ENCODE measurements at regions not wholly inside any gene's neighbourhood (a gene's known extent, or its start where the extent isn't known, plus 50 kb on each side); places are given as distances from the start of the nearest gene placed in this dataset.

DNA sequence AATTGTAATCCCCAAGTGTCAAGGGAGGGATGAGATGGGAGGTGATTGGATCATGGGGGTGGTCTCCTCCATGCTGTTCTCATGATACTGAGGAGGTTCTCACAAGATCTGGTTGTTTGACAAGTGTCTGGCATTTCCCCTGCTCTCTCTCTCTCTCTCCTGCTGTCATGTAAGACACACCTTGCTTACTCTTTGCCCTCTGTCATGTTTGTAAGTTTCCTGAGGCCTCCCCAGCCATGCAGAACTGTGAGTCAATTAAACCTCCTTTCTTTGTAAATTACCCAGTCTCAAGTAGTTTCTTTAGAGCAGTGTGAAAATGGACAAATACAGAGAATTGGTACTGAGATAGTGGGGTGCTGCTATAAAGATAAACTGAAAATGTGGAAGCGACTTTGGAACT is 207.9 kb downstream of the HINT1 start:
- Histone ChIP-seq H4K20me1 (ENCODE audit: insufficient read depth, low read depth, low read length) (no peaks in the 10 kb centered on the region), H3K79me2 (ENCODE audit: low read length) (no peaks in the 10 kb centered on the region)

DNA sequence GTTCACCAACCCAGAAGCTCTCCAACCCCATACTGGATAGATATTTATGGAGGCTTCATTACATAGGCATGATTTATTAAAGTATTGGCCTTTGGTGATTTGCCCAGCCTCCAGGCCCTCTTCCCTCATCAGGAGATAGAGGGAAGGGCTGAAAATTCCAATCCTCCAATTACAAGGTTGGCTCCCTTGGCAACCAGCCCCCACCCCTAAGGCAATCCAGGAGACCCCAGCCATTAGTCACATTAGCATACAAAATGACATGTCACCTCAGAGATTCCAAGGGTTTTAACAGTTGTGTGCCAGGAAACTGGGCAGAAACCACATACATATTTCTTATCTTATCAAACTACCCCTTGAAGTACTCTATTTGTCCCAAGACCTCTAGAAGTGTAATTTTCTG is 210.0 kb downstream of the HINT1 start:
- no peaks in the 10 kb centered on the region for H3K27me3 ChIP-seq (ENCODE audit: low read length)
- H4K20me1 ChIP-seq (ENCODE audit: insufficient read depth, low read depth, low read length), result no peaks in the 10 kb centered on the region
- H3K79me2 ChIP-seq (ENCODE audit: low read length), result no peaks in the 10 kb centered on the region
- no peak overlapping the region for H2AFZ ChIP-seq (ENCODE audit: low read length)
- no peak overlapping the region for H3K4me3 ChIP-seq (ENCODE audit: low read length)
- no peak for DNase-seq
- H3K4me2 ChIP-seq (ENCODE audit: low read depth, low read length, poor library complexity, severe bottlenecking), result no peak overlapping the region
- no peaks in the 10 kb centered on the region for H3K9me2 ChIP-seq (replicated peaks; ENCODE audit: insufficient read depth, low read length)
- no peaks in the 10 kb centered on the region for H3K9me3 ChIP-seq (ENCODE audit: low read length)
- H3K36me3 ChIP-seq (ENCODE audit: insufficient read depth, low read length), result no peaks in the 10 kb centered on the region
- H3K27ac ChIP-seq (ENCODE audit: low read length), result no peak overlapping the region
- no peaks in the 10 kb centered on the region for H3K4me1 ChIP-seq (ENCODE audit: low read length)
- H3K9ac ChIP-seq (ENCODE audit: low read length), result no peak overlapping the region

More for the DNA sequence above, 207.9 kb downstream of the HINT1 start:
- Histone ChIP-seq H3K4me1 (ENCODE audit: low read length) (no peaks in the 10 kb centered on the region), H3K27ac (ENCODE audit: low read length) (no peak overlapping the region), H3K36me3 (ENCODE audit: insufficient read depth, low read length) (no peaks in the 10 kb centered on the region), H3K4me2 (ENCODE audit: low read depth, low read length, poor library complexity, severe bottlenecking) (no peak overlapping the region), H3K9me2 (replicated peaks; ENCODE audit: insufficient read depth, low read length) (no peaks in the 10 kb centered on the region), H3K9ac (ENCODE audit: low read length) (no peak overlapping the region), H3K27me3 (ENCODE audit: low read length) (no peaks in the 10 kb centered on the region), H2AFZ (ENCODE audit: low read length) (no peak overlapping the region), H3K9me3 (ENCODE audit: low read length) (no peaks in the 10 kb centered on the region), H3K4me3 (ENCODE audit: low read length) (no peak overlapping the region)
- no peak for DNase-seq

DNA sequence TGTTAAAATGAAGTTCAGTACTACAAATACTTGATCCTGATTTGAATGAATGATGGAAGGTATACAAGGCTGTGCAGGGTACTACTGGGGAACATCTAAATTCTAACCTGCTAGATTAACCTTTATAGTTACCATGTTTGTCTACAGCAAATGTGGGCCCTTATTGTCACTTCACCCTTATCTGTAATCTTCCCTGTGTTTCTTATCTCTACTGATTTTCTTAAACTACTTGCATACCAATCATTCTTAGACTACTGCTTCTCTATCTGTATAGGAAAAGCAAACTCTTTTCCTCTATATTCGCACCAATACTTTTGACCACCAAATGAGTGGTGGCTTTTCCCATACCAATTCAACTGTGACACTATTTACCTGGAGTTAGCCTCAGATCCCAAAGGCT is 210.7 kb downstream of the HINT1 start:
- Histone ChIP-seq H3K9me2 (replicated peaks; ENCODE audit: insufficient read depth, low read length) (no peaks in the 10 kb centered on the region), H4K20me1 (ENCODE audit: insufficient read depth, low read depth, low read length) (no peaks in the 10 kb centered on the region), H3K27me3 (ENCODE audit: low read length) (no peaks in the 10 kb centered on the region), H3K36me3 (ENCODE audit: insufficient read depth, low read length) (no peaks in the 10 kb centered on the region), H3K9me3 (ENCODE audit: low read length) (no peaks in the 10 kb centered on the region), H3K79me2 (ENCODE audit: low read length) (no peaks in the 10 kb centered on the region), H3K4me1 (ENCODE audit: low read length) (no peaks in the 10 kb centered on the region), H3K4me3 (ENCODE audit: low read length) (no peak overlapping the region), H3K4me2 (ENCODE audit: low read depth, low read length, poor library complexity, severe bottlenecking) (no peak overlapping the region), H2AFZ (ENCODE audit: low read length) (no peak overlapping the region), H3K9ac (ENCODE audit: low read length) (no peak overlapping the region), H3K27ac (ENCODE audit: low read length) (no peak overlapping the region)
- no peak for DNase-seq

DNA sequence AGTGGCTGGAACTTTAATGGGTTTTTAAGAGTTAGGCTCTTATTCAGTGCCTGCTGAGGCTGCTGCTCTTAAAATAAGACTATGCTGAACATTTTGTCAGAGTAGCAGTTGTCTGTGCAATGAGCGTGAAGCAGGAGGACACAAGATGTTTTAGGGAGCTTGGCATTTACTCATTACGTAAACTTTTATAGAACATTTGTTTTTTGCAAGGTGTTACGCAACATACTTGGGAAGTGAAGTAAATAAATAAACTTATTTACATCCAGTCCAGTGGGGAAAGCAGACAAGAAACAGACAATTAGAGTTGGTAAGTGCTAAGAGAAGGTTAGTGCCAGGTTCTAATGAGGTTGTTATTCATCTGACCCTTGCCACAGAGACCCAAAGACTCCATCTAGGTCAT is 226.0 kb downstream of the HINT1 start:
- no peak overlapping the region for H2AFZ ChIP-seq (ENCODE audit: low read length)
- H3K4me2 ChIP-seq (ENCODE audit: low read depth, low read length, poor library complexity, severe bottlenecking), result no peak overlapping the region
- no peaks in the 10 kb centered on the region for H3K9me3 ChIP-seq (ENCODE audit: low read length)
- no peaks in the 10 kb centered on the region for H3K4me1 ChIP-seq (ENCODE audit: low read length)
- H3K27me3 ChIP-seq (ENCODE audit: low read length), result no peaks in the 10 kb centered on the region; the same call in 1 of the 2 replicates
- H3K9me2 ChIP-seq (replicated peaks; ENCODE audit: insufficient read depth, low read length), result no peaks in the 10 kb centered on the region
- H3K4me3 ChIP-seq (ENCODE audit: low read length), result no peak overlapping the region
- H4K20me1 ChIP-seq (ENCODE audit: insufficient read depth, low read depth, low read length), result no peaks in the 10 kb centered on the region
- H3K36me3 ChIP-seq (ENCODE audit: insufficient read depth, low read length), result no peaks in the 10 kb centered on the region
- H3K9ac ChIP-seq (ENCODE audit: low read length), result no peak overlapping the region
- no peak for DNase-seq
- no peaks in the 10 kb centered on the region for H3K79me2 ChIP-seq (ENCODE audit: low read length)
- no peak overlapping the region for H3K27ac ChIP-seq (ENCODE audit: low read length)

DNA sequence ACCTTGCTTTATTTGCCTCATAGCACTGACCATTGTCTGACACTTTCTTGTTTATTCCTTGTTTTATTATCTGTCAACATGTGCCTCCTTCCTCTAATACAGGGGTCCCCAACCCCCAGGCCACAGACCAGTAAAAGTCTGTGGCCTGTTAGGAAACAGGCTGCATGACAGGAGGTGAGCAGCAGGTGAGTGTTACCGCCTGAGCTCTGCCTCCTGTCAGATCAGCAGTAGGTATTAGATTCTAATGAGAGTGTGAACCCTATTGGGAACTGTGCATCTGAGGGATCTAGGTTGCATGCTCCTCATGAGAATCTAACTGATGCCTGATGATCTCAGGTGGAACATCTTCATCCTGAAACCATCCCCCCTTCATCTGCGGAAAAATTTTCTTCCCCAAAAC is 228.0 kb downstream of the HINT1 start:
- Histone ChIP-seq H3K9me3 (ENCODE audit: low read length) (no peaks in the 10 kb centered on the region), H3K9ac (ENCODE audit: low read length) (no peak overlapping the region), H3K27me3 (ENCODE audit: low read length) (no peaks in the 10 kb centered on the region), H3K36me3 (ENCODE audit: insufficient read depth, low read length) (no peaks in the 10 kb centered on the region), H4K20me1 (ENCODE audit: insufficient read depth, low read depth, low read length) (no peaks in the 10 kb centered on the region), H3K4me3 (ENCODE audit: low read length) (no peak overlapping the region), H2AFZ (ENCODE audit: low read length) (no peak overlapping the region), H3K4me2 (ENCODE audit: low read depth, low read length, poor library complexity, severe bottlenecking) (no peak overlapping the region), H3K9me2 (replicated peaks; ENCODE audit: insufficient read depth, low read length) (no peaks in the 10 kb centered on the region), H3K4me1 (ENCODE audit: low read length) (no peaks in the 10 kb centered on the region), H3K27ac (ENCODE audit: low read length) (no peak overlapping the region), H3K79me2 (ENCODE audit: low read length) (no peaks in the 10 kb centered on the region)
- DNase-seq, result no peak

DNA sequence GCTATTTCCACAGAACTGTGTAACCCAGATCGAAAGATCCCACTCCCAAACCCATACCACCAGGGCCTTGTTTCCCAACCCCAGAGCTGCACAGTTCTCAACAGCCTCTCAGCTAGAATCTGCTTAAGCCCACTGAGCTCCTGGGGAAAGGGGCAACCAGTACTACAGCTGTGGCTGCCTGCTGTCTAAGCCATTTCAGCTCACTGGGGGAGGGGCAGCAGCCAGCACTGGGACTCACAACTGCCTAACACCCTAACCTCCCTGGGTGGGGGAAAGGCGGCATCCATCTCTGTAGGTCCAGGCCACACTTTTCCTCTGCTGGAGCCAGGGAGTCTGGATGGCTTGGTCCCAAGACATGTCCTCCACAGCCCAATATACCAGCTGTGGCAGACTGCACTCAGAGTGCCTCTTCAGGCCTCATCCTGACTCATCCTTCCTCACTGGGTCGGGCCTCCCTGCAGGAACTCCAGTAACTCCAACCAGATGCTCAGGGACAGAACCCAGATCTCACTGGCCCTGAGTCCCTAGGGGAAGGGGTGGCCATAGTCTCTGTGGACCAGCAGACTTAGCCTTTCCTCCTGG is 241.4 kb downstream of the HINT1 start:
- no peaks in the 10 kb centered on the region for H3K9me3 ChIP-seq (ENCODE audit: low read length)
- H3K36me3 ChIP-seq (ENCODE audit: insufficient read depth, low read length), result no peaks in the 10 kb centered on the region
- no peak for DNase-seq
- H3K27me3 ChIP-seq (ENCODE audit: low read length), result no peaks in the 10 kb centered on the region
- H3K4me3 ChIP-seq (ENCODE audit: low read length), result no peak overlapping the region
- H3K9ac ChIP-seq (ENCODE audit: low read length), result no peak overlapping the region
- no peak overlapping the region for H3K27ac ChIP-seq (ENCODE audit: low read length)
- no peaks in the 10 kb centered on the region for H3K4me1 ChIP-seq (ENCODE audit: low read length)
- no peak overlapping the region for H2AFZ ChIP-seq (ENCODE audit: low read length)
- no peaks in the 10 kb centered on the region for H3K79me2 ChIP-seq (ENCODE audit: low read length)
- H3K4me2 ChIP-seq (ENCODE audit: low read depth, low read length, poor library complexity, severe bottlenecking), result no peak overlapping the region
- H3K9me2 ChIP-seq (replicated peaks; ENCODE audit: insufficient read depth, low read length), result no peaks in the 10 kb centered on the region
- no peaks in the 10 kb centered on the region for H4K20me1 ChIP-seq (ENCODE audit: insufficient read depth, low read depth, low read length)

DNA sequence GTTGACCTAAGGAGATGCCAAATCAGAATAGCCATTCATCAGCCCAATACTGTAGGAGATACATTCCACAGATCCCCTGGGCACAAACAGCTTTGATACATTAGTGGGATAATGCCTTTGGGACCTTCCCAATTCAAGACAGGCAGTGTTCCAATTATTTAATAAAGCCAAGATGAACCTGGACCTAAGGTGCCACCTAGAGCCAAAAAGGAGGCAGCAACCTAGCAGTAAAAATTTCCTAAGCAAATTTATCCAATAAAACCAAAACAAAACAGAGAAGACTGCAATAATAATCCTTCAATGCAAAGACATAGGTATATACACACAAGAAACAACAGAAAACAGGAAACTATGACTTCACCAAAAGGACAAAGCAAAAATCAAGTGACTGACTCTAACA is 253.0 kb downstream of the HINT1 start:
- H3K27me3 ChIP-seq (ENCODE audit: low read length), result no peaks in the 10 kb centered on the region
- no peak overlapping the region for H3K9ac ChIP-seq (ENCODE audit: low read length)
- H3K36me3 ChIP-seq (ENCODE audit: insufficient read depth, low read length), result no peaks in the 10 kb centered on the region
- no peaks in the 10 kb centered on the region for H3K4me1 ChIP-seq (ENCODE audit: low read length)
- no peaks in the 10 kb centered on the region for H4K20me1 ChIP-seq (ENCODE audit: insufficient read depth, low read depth, low read length)
- no peak overlapping the region for H3K4me2 ChIP-seq (ENCODE audit: low read depth, low read length, poor library complexity, severe bottlenecking)
- no peaks in the 10 kb centered on the region for H3K79me2 ChIP-seq (ENCODE audit: low read length)
- H3K9me3 ChIP-seq (ENCODE audit: low read length), result no peaks in the 10 kb centered on the region
- H3K27ac ChIP-seq (ENCODE audit: low read length), result no peak overlapping the region
- no peak overlapping the region for H3K4me3 ChIP-seq (ENCODE audit: low read length)
- H2AFZ ChIP-seq (ENCODE audit: low read length), result no peak overlapping the region
- H3K9me2 ChIP-seq (replicated peaks; ENCODE audit: insufficient read depth, low read length), result no peaks in the 10 kb centered on the region
- DNase-seq, result no peak

DNA sequence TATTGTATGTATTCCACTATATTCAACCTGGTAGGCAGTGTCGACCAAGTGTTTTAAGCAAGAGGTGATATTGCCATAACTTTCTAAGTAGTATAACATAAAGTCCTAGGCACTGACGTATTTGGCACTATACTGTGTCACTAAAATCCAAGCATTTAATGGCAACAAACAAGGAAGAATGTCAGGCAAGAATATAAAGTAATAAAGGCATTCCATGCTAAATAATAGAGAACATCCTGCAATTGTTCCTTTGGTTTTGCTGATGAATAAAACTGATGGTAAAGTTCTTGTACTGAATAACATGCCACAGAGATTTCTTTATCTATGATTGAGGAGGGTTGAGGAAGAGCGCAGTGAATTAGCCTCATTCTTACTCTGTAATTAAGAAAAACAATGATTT is 256.9 kb downstream of the HINT1 start:
- Histone ChIP-seq H3K9ac (ENCODE audit: low read length) (no peak overlapping the region), H2AFZ (ENCODE audit: low read length) (no peak overlapping the region), H3K36me3 (ENCODE audit: insufficient read depth, low read length) (no peaks in the 10 kb centered on the region), H3K9me2 (replicated peaks; ENCODE audit: insufficient read depth, low read length) (no peaks in the 10 kb centered on the region), H3K79me2 (ENCODE audit: low read length) (no peaks in the 10 kb centered on the region), H4K20me1 (ENCODE audit: insufficient read depth, low read depth, low read length) (no peaks in the 10 kb centered on the region), H3K4me2 (ENCODE audit: low read depth, low read length, poor library complexity, severe bottlenecking) (no peak overlapping the region), H3K9me3 (ENCODE audit: low read length) (no peaks in the 10 kb centered on the region), H3K27me3 (ENCODE audit: low read length) (no peaks in the 10 kb centered on the region), H3K4me3 (ENCODE audit: low read length) (no peak overlapping the region), H3K27ac (ENCODE audit: low read length) (no peak overlapping the region), H3K4me1 (ENCODE audit: low read length) (no peaks in the 10 kb centered on the region)
- DNase-seq, result no peak

Measured in Karpas-422 (cell line).